GM10266 (cell line): ENCODE measurements at regions not wholly inside any gene's neighbourhood (a gene's known extent, or its start where the extent isn't known, plus 50 kb on each side); places are given as distances from the start of the nearest gene placed in this dataset.

Experiments
- DNase-seq: peaks from one replicate; pipeline ENCODE4 v3.0.0; 2012; ENCODE audit errors: extremely low spot score
- TF ChIP-seq, protein P1 (sequence below): IDR thresholded peaks from 2 replicates; pipeline ENCODE4 v1.5.1; 2012; ENCODE audit warnings: mild to moderate bottlenecking, low read depth; ENCODE audit not compliant: control insufficient read depth, insufficient read depth; ENCODE audit errors: missing control alignments

DNA sequence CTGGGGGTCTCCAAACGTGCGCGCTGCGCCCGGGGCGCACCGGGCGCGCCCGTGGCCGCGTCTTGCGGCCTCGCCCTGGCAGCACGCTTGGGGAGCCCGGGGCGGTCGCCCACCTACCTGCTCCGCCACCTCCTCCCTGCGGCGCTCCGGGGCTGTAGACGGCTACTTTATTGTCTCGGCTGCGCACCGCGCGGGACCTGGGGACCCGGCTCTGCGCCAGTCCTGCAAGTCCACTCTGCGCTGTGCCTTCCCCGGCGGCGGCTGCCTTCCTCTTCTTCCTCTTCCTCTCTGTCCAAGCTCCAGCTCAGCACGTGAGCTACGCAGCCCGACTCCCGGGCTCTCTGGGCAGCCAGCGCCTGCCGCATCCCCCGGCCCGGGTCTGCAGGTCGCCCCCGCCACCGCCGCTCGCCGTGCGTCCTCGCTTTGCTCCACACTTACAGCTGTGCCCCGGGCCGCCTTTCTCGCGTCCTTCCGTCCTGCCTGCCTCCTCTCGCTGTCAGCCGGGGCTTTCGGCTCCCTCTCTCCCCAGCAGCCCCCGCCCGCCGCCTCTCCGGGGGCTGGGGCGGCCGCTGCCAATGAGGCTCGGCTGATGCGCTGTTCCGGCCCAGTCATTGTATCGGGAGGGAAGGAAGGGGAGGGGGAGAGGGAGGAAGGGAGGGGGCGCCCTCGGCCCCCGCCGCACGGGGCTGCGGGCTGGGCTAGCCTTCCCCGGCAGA, 156.4 kb upstream of the FRMD4B start:
- DNase-seq: no peak
- TF ChIP-seq, protein P1, sequence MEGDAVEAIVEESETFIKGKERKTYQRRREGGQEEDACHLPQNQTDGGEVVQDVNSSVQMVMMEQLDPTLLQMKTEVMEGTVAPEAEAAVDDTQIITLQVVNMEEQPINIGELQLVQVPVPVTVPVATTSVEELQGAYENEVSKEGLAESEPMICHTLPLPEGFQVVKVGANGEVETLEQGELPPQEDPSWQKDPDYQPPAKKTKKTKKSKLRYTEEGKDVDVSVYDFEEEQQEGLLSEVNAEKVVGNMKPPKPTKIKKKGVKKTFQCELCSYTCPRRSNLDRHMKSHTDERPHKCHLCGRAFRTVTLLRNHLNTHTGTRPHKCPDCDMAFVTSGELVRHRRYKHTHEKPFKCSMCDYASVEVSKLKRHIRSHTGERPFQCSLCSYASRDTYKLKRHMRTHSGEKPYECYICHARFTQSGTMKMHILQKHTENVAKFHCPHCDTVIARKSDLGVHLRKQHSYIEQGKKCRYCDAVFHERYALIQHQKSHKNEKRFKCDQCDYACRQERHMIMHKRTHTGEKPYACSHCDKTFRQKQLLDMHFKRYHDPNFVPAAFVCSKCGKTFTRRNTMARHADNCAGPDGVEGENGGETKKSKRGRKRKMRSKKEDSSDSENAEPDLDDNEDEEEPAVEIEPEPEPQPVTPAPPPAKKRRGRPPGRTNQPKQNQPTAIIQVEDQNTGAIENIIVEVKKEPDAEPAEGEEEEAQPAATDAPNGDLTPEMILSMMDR: no peak

DNA sequence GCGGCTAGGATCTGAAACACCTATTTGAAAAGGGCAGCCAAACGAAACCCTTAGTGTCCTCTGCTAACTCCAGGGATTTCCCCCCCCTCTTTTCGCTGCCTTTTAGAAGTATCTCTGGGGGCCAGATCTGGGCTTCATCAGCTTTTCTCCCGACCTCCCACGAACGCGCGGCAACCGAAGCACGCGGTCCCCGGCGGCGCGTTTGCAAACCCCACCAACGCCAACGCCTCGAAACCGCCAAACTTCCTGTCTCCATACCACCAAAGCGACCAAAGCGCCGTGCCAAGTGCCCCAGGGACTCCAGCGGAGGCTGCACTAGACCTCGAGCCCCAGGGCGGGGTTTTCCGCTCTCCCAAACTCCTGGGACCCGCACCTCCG, 155.8 kb upstream of the FRMD4B start:
- DNase-seq: peak; percentile 26
- TF ChIP-seq, protein P1: no peak

DNA sequence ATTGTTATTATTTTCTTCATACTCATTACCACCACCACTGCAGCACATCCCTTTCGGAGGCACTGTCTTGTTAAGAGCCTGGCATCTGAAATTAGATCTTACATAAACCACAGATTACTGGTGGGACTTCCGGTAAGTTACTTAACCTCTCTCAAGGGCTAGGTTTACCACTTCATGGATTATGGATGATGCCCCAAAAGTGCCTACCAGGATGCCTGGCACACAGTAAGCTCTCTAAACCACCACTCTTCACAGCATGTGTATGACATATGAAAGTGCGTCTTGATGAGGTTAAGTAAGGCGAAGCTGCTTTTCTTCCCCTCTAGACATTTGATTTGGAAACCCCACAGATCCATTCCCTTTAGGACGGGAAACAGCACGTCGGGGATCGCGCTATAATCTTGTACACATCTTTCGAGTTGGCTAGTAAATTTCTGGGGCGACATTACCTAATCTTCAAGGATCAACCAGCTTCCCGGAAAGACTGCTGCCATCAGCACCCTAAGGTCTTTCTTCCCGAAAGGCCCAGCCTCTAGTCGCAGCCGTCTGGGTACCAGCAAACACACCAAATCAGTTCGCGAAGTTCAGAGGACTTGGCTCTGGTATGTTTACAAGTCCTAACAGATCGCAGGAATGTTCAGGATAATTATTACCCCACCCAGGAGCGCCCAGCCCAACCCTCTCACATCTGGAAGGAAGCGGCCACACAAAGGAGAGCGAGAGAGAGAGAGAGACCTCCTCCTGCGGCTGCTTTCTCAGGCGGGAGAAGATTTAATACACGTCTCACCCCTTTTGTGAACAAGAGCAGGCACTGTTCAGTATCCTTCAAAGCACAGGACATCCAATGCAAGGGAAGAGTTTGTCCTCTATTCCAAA, 155.1 kb upstream of the FRMD4B start:
- peak; percentile 28 for DNase-seq
- TF ChIP-seq, protein P1: no peak

DNA sequence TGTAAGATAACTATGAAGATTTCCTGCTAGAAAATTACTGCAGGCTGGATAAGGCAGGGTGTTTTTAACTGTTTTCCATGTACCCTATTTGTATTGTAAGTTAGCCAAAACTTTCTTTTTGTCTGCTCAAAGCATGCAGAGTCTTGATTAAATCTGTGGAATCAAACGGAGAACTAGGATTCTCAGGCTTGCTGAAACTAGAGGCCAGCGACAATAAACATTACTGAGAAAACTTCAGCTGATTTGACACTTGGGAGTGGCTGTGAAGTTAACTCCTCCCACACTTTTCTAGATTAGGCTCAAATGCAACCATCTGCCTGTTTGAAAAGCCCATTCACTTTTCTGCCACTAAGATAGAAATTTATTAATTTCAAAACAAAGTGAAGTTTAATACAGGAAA, 153.2 kb upstream of the FRMD4B start:
- TF ChIP-seq, protein P1: no peak
- no peak for DNase-seq

- TF ChIP-seq, protein P1: no peak
- no peak for DNase-seq
These were observed 152.4 kb upstream of the FRMD4B start for GRCh38 chr3:69538281-69538680.

DNA sequence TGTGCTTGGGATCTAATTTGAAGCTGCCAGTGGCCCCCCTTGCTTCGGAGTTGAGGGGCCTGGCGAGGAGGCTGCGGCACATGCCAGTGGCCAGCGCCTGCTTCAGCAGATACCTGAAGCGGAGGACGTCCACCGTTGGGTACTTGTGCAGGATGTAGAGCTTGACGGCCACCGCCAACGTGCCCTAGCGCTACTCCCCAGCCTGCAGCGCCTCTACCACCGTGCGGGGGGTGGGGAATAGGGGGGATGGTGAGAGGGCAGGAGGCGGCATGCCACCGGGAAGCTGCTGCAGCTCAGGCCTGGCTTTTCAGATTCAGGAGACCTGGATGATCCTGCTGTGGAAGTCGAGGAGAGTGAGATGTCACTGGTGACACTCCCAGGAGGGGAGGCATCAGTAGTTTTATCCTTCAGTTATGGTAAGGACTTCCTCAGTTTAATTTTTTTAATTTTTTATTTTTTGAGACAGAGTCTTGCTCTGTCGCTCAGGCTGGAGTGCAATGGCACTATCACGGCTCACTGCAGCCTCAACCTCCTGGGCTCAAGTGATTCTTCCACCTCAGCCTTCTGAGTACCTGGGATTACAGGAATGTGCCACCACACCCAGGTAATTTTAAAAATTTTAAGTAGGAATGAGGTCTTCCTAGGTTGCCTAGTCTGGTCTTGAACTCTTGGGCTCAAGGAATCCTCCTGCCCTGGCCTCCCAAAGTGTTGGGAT, 150.6 kb upstream of the FRMD4B start:
- TF ChIP-seq, protein P1: no peak
- DNase-seq: no peak
